Esophagus muscularis mucosa (tissue), 4 donors: ENCODE measurements at regions not wholly inside any gene's neighbourhood (a gene's known extent, or its start where the extent isn't known, plus 50 kb on each side); places are given as distances from the start of the nearest gene placed in this dataset.

Source experiments
- CTCF ChIP-seq, 3 experiments: fragments of 200-600 bp in 2 of 3; fragments of 450-650 bp in 1 of 3; sonication (generic) in 2 of 3; IDR thresholded peaks; one replicate each; pipeline ENCODE4 v1.5.1; 2017 to 2019; ENCODE audit warnings: antibody characterized with exemption in 3 of 3, mild to moderate bottlenecking in 2 of 3, moderate library complexity in 1 of 3
- EP300 ChIP-seq: sonication (generic); formaldehyde crosslinking; IDR thresholded peaks from one replicate; pipeline ENCODE4 v1.6.1; 2017; ENCODE audit warnings: antibody characterized with exemption
- POLR2AphosphoS5 ChIP-seq, 2 donors: sonication (generic); formaldehyde crosslinking; IDR thresholded peaks; one replicate each; pipeline ENCODE4 v1.6.1; 2017; ENCODE audit warnings: antibody characterized with exemption in 2 of 2

- TF ChIP-seq EP300 = no peak
- no peak for TF ChIP-seq CTCF (IDR thresholded peaks at IDR 0.05)
- no peak for TF ChIP-seq POLR2AphosphoS5 (IDR thresholded peaks at IDR 0.05)
These were observed 208.1 kb downstream of the MTX2 start for GRCh38 chr2:176477336-176477735.
